Adrenal gland (tissue), 5 donors: ENCODE measurements at regions not wholly inside any gene's neighbourhood (a gene's known extent, or its start where the extent isn't known, plus 50 kb on each side); places are given as distances from the start of the nearest gene placed in this dataset.

Experiments used
- CTCF ChIP-seq, 6 experiments: fragments of 450-650 bp in 4 of 6; fragments of 200-600 bp in 2 of 6; sonication (generic) in 1 of 6; IDR thresholded peaks; 1 replicate in 5 of 6; 2 replicates in 1 of 6; pipeline versions ENCODE4 v1.5.1 to v1.8.0; 2016 to 2021; ENCODE audit warnings: antibody characterized with exemption in 6 of 6, mild to moderate bottlenecking in 2 of 6, moderate library complexity in 1 of 6
- POLR2A ChIP-seq, 2 donors: fragments of 450-650 bp; IDR thresholded peaks; one replicate each; pipeline ENCODE4 v1.6.1; 2017; ENCODE audit warnings: antibody characterized with exemption in 2 of 2, mild to moderate bottlenecking in 2 of 2, moderate library complexity in 1 of 2
- donor health status: DM: no; HTN: no; CAD: no.

GRCh38 chr16:86834451-86835035 is 256.2 kb downstream of the FOXL1 start:
- TF ChIP-seq CTCF (IDR thresholded peaks at IDR 0.05), result no peak
- TF ChIP-seq POLR2A (IDR thresholded peaks at IDR 0.05), result no peak
